Testis (tissue), 2 donors: ENCODE measurements at regions not wholly inside any gene's neighbourhood (a gene's known extent, or its start where the extent isn't known, plus 50 kb on each side); places are given as distances from the start of the nearest gene placed in this dataset.

ENCODE experiments used
- POLR2A ChIP-seq: fragments of 450-650 bp; IDR thresholded peaks from one replicate; pipeline ENCODE4 v1.6.1; 2017; ENCODE audit warnings: antibody characterized with exemption, mild to moderate bottlenecking, moderate library complexity
- TF ChIP-seq, protein P1 (sequence below), 3 experiments: fragments of 450-650 bp in 2 of 3; fragments of 200-600 bp in 1 of 3; sonication (generic) in 1 of 3; IDR thresholded peaks; one replicate each; pipeline ENCODE4 v1.5.1; 2016 to 2019; ENCODE audit warnings: antibody characterized with exemption in 3 of 3, mild to moderate bottlenecking in 2 of 3, moderate library complexity in 1 of 3

DNA sequence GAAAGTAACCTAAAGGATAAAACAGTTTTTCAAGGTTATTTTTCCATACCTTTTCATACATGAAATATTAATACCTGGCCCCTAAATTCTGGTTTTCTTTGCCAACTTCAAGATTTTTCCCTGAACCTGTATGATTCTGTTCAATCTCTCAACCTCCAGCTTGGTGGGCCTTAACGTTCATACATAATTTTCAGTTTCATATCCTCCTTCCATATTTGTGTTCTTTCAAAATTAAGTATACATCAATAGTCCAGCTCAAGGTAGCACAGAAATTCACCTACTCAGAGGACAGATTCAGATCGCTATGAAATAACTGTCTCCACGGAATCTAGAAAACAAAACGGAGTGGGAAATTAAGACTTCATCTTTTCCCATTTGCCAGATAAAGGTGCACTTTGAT, 505.8 kb upstream of the GHITM start:
- no peak for TF ChIP-seq POLR2A
- TF ChIP-seq, protein P1, sequence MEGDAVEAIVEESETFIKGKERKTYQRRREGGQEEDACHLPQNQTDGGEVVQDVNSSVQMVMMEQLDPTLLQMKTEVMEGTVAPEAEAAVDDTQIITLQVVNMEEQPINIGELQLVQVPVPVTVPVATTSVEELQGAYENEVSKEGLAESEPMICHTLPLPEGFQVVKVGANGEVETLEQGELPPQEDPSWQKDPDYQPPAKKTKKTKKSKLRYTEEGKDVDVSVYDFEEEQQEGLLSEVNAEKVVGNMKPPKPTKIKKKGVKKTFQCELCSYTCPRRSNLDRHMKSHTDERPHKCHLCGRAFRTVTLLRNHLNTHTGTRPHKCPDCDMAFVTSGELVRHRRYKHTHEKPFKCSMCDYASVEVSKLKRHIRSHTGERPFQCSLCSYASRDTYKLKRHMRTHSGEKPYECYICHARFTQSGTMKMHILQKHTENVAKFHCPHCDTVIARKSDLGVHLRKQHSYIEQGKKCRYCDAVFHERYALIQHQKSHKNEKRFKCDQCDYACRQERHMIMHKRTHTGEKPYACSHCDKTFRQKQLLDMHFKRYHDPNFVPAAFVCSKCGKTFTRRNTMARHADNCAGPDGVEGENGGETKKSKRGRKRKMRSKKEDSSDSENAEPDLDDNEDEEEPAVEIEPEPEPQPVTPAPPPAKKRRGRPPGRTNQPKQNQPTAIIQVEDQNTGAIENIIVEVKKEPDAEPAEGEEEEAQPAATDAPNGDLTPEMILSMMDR (IDR thresholded peaks at IDR 0.05), result no peak
